ENCODE measurements at regions not wholly inside any gene's neighbourhood (a gene's known extent, or its start where the extent isn't known, plus 50 kb on each side); places are given as distances from the start of the nearest gene placed in this dataset.
"Not testable (repeated sequence)": the region's sequence is repeated elsewhere in the genome, so short reads cannot be mapped to it uniquely, and the experiment has no call there.

GRCh38 chrX:18768-19454, 262.3 kb upstream of the PLCXD1 start:
- CTCF ChIA-PET (ENCODE audit: low intra/inter-chr PET ratio, low total read pairs); in situ Hi-C loops (cut with HindIII; ENCODE audit: extremely low pct_ligation_motif_present, low pct_unique_long_range_greater_than_20kb); H4K20me1 ChIP-seq (ENCODE audit: insufficient read depth, low read length); H3K9me3 ChIP-seq (ENCODE audit: low read length); H3K4me1 ChIP-seq (ENCODE audit: insufficient read depth, low read length); H3K4me3 ChIP-seq (replicated peaks in 1 of 3; ENCODE audit: insufficient read depth in 1 of 3, low read depth in 2 of 3, low read length in 3 of 3); H2AFZ ChIP-seq (ENCODE audit: low read length); intact Hi-C loops (cut with micrococcal nuclease; ENCODE audit: unreplicated experiment); H3K79me2 ChIP-seq (ENCODE audit: insufficient read depth, low read length); DNase-seq (ENCODE audit: low spot score); H3K4me2 ChIP-seq (ENCODE audit: low read depth, low read length); H3K9ac ChIP-seq (ENCODE audit: insufficient read depth, low read depth, low read length); H3K36me3 ChIP-seq (replicated peaks in 1 of 2; ENCODE audit: control insufficient read depth in 1 of 2, insufficient read depth in 2 of 2, low read length in 2 of 2); BruUV-seq (replicated peaks); H3K27ac ChIP-seq (ENCODE audit: extremely low read length, insufficient read depth, low read length); POLR2A ChIA-PET; FAIRE-seq; H3K27me3 ChIP-seq (ENCODE audit: control insufficient read depth in 1 of 2, insufficient read depth in 2 of 2, low read length in 2 of 2): not testable (repeated sequence)
- peak; percentile 86 for ATAC-seq
- peak; percentile 52 for TF ChIP-seq HOXA3 (CRISPR knock-in tag; IDR thresholded peaks at IDR 0.05)
- TF ChIP-seq ZBTB21 (CRISPR knock-in tag; IDR thresholded peaks at IDR 0.05): peak; percentile 57
- 38% methylated on average over 21 of the region's 47 CpGs for WGBS (ENCODE audit: low lambda C conversion rate)

- H3K79me2 ChIP-seq (ENCODE audit: insufficient read depth, low read length); H3K4me1 ChIP-seq (ENCODE audit: insufficient read depth, low read length); CTCF ChIA-PET (ENCODE audit: low intra/inter-chr PET ratio, low total read pairs); in situ Hi-C loops (cut with HindIII; ENCODE audit: extremely low pct_ligation_motif_present, low pct_unique_long_range_greater_than_20kb); H3K27ac ChIP-seq (ENCODE audit: extremely low read length, insufficient read depth, low read length); DNase-seq (ENCODE audit: low spot score); intact Hi-C loops (cut with micrococcal nuclease; ENCODE audit: unreplicated experiment); H3K9ac ChIP-seq (ENCODE audit: insufficient read depth, low read depth, low read length); H4K20me1 ChIP-seq (ENCODE audit: insufficient read depth, low read length); FAIRE-seq; BruUV-seq (replicated peaks); H3K36me3 ChIP-seq (replicated peaks in 1 of 2; ENCODE audit: control insufficient read depth in 1 of 2, insufficient read depth in 2 of 2, low read length in 2 of 2); H3K4me2 ChIP-seq (ENCODE audit: low read depth, low read length); H3K27me3 ChIP-seq (ENCODE audit: control insufficient read depth in 1 of 2, insufficient read depth in 2 of 2, low read length in 2 of 2); H3K9me3 ChIP-seq (ENCODE audit: low read length); POLR2A ChIA-PET; ATAC-seq; H2AFZ ChIP-seq (ENCODE audit: low read length): not testable (repeated sequence)
- H3K4me3 ChIP-seq (replicated peaks in 1 of 3; ENCODE audit: insufficient read depth in 1 of 3, low read depth in 2 of 3, low read length in 3 of 3): peak overlapping the region in 1 of 3 experiments; percentile 61; a peak in 2 of 6 replicates
- WGBS (ENCODE audit: low lambda C conversion rate): no CpG with 5 or more reads among the region's 41 CpGs
Measured at GRCh38 chrX:19455-19827, 261.7 kb upstream of the PLCXD1 start.
